ENCODE measurements at regions not wholly inside any gene's neighbourhood (a gene's known extent, or its start where the extent isn't known, plus 50 kb on each side); places are given as distances from the start of the nearest gene placed in this dataset.

GRCh38 chr16:85457366-85457765 lies 155.8 kb upstream of the GSE1 start:
- TF ChIP-seq POLR2A (IDR thresholded peaks at IDR 0.05) (no peak), CTCF (IDR thresholded peaks at IDR 0.05) (no peak), EP300 (IDR thresholded peaks at IDR 0.05) (no peak)
- no peak overlapping the region for H3K27ac ChIP-seq
- H3K9me3 ChIP-seq: no peaks in the 10 kb centered on the region
- no peak overlapping the region for H3K4me3 ChIP-seq
- no peaks in the 10 kb centered on the region for H3K36me3 ChIP-seq
- no peaks in the 10 kb centered on the region for H3K27me3 ChIP-seq
- WGBS, 2 donors: 80 to 95% methylated on average over 5 to 7 of the region's 7 CpGs
- peaks cover 0 to 34% (median 27%) of the 10 kb centered on the region in 4 donors for H3K4me1 ChIP-seq
- no peak for DNase-seq (ENCODE audit: low spot score in 2 of 2)

- H3K4me1 ChIP-seq: peaks cover 0 to 47% (median 34%) of the 10 kb centered on the region in 4 donors
- peak overlapping the region in 1 of 4 donors; percentile 40 for H3K27ac ChIP-seq
- H3K36me3 ChIP-seq: no peaks in the 10 kb centered on the region
- no peaks in the 10 kb centered on the region for H3K9me3 ChIP-seq
- no peak for DNase-seq (ENCODE audit: low spot score in 2 of 2)
- TF ChIP-seq EP300 (IDR thresholded peaks at IDR 0.05) (no peak), POLR2A (IDR thresholded peaks at IDR 0.05) (no peak), CTCF (IDR thresholded peaks at IDR 0.05) (no peak)
- peaks cover 0 to 8% of the 10 kb centered on the region in 2 donors for H3K27me3 ChIP-seq
- H3K4me3 ChIP-seq: no peak overlapping the region
- 92 to 97% methylated on average over 11 of the region's 11 CpGs for WGBS, 2 donors
Measured at GRCh38 chr16:85458968-85459367, 154.2 kb upstream of the GSE1 start.

GRCh38 chr16:85459529-85460251 lies 153.4 kb upstream of the GSE1 start:
- Histone ChIP-seq H3K4me1 (peaks cover 0 to 47% (median 34%) of the 10 kb centered on the region in 4 donors), H3K4me3 (no peak overlapping the region), H3K27me3 (peaks cover 0 to 8% of the 10 kb centered on the region in 2 donors), H3K36me3 (no peaks in the 10 kb centered on the region), H3K27ac (peak overlapping the region in 3 of 4 donors; percentile 20 to 58 (median 40)), H3K9me3 (no peaks in the 10 kb centered on the region)
- WGBS, 2 donors: 80 to 83% methylated on average over 11 of the region's 12 CpGs
- peak in 1 of 2 donors; percentile 30 for DNase-seq (ENCODE audit: low spot score in 2 of 2)
- TF ChIP-seq EP300 (IDR thresholded peaks at IDR 0.05) (peak in 1 of 2 donors; percentile 40), POLR2A (IDR thresholded peaks at IDR 0.05) (no peak)

- H3K4me1 ChIP-seq: peaks cover 0 to 47% (median 34%) of the 10 kb centered on the region in 4 donors
- no peak for DNase-seq (ENCODE audit: low spot score in 2 of 2)
- peak overlapping the region in 3 of 4 donors; percentile 20 to 58 (median 57) for H3K27ac ChIP-seq
- 46 to 52% methylated on average over 24 of the region's 24 CpGs for WGBS, 2 donors
- H3K36me3 ChIP-seq: no peaks in the 10 kb centered on the region
- TF ChIP-seq CTCF (IDR thresholded peaks at IDR 0.05): no peak
- no peak for TF ChIP-seq EP300 (IDR thresholded peaks at IDR 0.05)
- no peak for TF ChIP-seq POLR2A (IDR thresholded peaks at IDR 0.05)
- H3K9me3 ChIP-seq: no peaks in the 10 kb centered on the region
- H3K27me3 ChIP-seq: peaks cover 0 to 8% of the 10 kb centered on the region in 2 donors
- no peak overlapping the region for H3K4me3 ChIP-seq
Measured at GRCh38 chr16:85460252-85461021, 152.7 kb upstream of the GSE1 start.

GRCh38 chr16:85461022-85461813 lies 151.9 kb upstream of the GSE1 start:
- WGBS, 2 donors: 49 to 75% methylated on average over 10 to 14 of the region's 14 CpGs
- peaks cover 0 to 52% (median 34%) of the 10 kb centered on the region in 4 donors for H3K4me1 ChIP-seq

More at GRCh38 chr16:85461022-85461813, 151.9 kb upstream of the GSE1 start:
- H3K4me3 ChIP-seq: no peak overlapping the region
- H3K27ac ChIP-seq: peak overlapping the region in 3 of 4 donors; percentile 20 to 58 (median 57)
- no peaks in the 10 kb centered on the region for H3K9me3 ChIP-seq
- DNase-seq (ENCODE audit: low spot score in 2 of 2): no peak
- H3K27me3 ChIP-seq: peaks cover 0 to 8% of the 10 kb centered on the region in 2 donors
- no peak for TF ChIP-seq CTCF (IDR thresholded peaks at IDR 0.05)
- no peak for TF ChIP-seq POLR2A (IDR thresholded peaks at IDR 0.05)
- no peak for TF ChIP-seq EP300 (IDR thresholded peaks at IDR 0.05)
- H3K36me3 ChIP-seq: no peaks in the 10 kb centered on the region
